ENCODE measurements at regions not wholly inside any gene's neighbourhood (a gene's known extent, or its start where the extent isn't known, plus 50 kb on each side); places are given as distances from the start of the nearest gene placed in this dataset.

DNA sequence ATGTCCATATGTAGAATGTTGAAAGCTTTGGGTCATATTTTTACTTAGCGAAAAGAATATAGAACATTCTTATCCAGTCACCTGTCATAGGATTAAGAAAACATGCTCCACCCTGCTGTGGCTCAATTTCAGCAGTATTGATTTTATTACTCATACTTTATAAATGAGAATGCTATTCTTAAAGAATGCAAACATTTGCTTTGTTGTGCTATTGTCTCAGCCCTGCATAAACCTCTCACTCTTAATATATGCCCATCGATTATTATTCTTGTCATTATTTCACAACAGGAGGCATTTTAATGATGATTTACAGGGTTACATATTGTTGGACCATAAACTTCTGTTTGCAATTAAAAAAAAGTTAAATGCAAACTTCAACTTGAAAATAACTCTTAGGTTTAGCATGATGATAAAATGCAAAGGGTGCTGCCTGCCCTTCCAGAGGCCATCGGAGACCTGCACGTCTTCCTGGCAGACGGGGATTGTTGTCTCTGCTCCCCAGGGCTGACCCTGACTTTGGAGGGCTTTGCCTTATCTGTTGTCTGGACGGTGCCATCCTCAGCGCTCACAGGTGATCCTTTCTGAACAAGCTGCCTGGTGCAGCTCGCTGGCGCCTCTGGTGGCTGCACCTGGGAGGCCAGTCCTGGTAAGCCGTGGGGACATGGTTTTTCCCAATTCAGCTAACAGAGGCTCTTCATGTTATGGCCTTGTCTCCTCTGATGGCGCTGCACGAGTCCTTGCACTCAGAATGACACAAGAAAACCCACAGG, 50.0 kb upstream of the SHH start:
- TF ChIP-seq YY1 (IDR thresholded peaks at IDR 0.05; ENCODE audit: low read depth) (no peak), TAF1 (IDR thresholded peaks at IDR 0.05; ENCODE audit: low read depth) (no peak), USF1 (IDR thresholded peaks at IDR 0.05) (no peak)
- TF ChIP-seq, protein P1, sequence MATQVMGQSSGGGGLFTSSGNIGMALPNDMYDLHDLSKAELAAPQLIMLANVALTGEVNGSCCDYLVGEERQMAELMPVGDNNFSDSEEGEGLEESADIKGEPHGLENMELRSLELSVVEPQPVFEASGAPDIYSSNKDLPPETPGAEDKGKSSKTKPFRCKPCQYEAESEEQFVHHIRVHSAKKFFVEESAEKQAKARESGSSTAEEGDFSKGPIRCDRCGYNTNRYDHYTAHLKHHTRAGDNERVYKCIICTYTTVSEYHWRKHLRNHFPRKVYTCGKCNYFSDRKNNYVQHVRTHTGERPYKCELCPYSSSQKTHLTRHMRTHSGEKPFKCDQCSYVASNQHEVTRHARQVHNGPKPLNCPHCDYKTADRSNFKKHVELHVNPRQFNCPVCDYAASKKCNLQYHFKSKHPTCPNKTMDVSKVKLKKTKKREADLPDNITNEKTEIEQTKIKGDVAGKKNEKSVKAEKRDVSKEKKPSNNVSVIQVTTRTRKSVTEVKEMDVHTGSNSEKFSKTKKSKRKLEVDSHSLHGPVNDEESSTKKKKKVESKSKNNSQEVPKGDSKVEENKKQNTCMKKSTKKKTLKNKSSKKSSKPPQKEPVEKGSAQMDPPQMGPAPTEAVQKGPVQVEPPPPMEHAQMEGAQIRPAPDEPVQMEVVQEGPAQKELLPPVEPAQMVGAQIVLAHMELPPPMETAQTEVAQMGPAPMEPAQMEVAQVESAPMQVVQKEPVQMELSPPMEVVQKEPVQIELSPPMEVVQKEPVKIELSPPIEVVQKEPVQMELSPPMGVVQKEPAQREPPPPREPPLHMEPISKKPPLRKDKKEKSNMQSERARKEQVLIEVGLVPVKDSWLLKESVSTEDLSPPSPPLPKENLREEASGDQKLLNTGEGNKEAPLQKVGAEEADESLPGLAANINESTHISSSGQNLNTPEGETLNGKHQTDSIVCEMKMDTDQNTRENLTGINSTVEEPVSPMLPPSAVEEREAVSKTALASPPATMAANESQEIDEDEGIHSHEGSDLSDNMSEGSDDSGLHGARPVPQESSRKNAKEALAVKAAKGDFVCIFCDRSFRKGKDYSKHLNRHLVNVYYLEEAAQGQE (IDR thresholded peaks at IDR 0.05; ENCODE audit: low read depth): no peak

Measured in Ishikawa (cell line).